CMK (cell line): ENCODE measurements at regions not wholly inside any gene's neighbourhood (a gene's known extent, or its start where the extent isn't known, plus 50 kb on each side); places are given as distances from the start of the nearest gene placed in this dataset.

Experiments
- DNase-seq: peaks from one replicate; pipeline ENCODE4 v3.0.0-alpha.2; 2010; ENCODE audit warnings: low read depth

DNA sequence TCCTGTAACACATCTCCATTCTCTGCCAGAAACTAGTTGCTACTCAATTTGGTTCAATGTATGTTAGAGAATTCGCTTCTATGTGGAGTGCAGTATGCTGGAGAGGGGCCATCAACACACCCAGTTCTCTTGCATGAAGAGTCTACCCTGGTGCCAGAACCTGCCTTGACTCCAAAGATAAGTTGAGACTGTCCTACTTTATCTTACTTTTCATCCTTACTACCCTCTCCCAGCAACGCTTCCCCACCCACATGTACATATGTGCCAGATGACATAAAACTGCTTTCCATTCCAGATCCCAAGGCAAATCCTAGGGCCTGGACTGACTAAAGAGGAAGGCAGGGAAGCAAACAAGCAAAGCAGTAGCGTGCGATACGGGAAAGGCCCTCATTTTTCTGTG is 442.6 kb upstream of the THRB start:
- DNase-seq = no peak

DNA sequence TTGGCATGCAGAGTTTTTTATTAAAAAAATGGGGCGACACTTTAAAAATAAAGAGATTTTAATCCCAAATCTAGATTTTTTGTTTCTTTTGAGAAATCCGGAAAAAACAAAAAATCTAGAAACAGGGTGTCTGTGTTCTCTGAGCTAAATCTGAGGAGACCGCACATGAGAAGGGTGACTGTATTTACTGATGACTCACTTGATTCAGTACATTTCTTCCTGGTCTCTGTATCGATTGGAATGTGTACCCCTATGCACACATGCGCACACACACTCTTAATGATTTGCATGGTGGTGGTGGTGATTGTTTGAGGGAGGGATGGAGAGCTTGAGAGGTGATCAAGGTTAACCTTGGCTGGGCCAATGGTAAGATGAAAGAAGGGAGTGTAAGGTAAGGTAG is 443.1 kb upstream of the THRB start:
- DNase-seq = no peak

DNA sequence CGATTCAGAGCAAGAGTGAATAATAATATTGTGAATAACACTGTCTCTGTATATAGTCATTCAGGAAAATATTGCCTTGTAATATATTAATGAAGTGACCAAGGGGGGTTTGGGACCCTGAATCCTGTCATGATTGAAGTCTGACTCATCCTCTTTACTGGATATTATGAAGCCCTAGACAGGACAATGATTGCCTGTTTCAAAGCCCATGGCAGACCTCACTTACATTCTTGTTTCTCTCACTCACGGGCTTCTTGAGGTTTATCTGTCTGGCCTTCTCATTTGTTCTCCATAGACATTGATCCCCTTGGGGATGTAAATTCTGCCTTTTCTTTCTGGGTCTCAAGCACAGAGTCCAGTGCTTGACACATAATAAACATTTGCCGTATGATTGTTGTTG is 449.3 kb upstream of the THRB start:
- no peak for DNase-seq

DNA sequence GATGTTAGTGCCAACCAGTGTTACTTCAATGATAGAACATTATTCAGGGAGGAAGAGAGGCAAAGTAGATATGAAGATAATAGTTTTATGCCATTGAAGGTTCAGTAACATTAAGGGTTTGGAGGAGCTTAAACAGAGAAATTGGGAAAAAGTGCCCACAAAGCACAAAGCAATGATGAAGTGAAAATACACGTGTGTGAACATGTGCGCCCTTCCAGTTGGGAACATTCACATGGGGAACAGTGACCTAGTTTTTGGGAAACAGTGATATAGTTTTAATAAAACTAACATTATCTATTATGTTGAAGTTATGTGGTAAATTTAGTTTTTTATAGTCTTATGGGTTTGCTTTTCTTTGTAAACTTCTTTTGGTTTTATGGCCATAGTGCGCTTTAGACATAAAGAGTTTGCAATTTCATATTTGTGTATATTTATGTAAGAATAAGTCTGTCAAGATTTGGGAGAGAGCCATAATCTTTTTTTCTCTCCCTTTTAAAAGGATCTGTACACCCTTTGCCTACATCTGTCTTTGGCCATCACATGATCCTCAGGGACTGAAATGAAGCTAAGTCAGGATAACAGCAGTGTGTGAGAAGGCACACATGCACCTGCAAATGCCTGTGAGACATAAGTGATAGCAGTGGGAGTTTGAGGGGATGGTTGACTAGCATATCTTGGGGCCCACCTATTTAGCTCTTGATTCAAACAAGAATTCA is 450.3 kb upstream of the THRB start:
- DNase-seq = no peak

DNA sequence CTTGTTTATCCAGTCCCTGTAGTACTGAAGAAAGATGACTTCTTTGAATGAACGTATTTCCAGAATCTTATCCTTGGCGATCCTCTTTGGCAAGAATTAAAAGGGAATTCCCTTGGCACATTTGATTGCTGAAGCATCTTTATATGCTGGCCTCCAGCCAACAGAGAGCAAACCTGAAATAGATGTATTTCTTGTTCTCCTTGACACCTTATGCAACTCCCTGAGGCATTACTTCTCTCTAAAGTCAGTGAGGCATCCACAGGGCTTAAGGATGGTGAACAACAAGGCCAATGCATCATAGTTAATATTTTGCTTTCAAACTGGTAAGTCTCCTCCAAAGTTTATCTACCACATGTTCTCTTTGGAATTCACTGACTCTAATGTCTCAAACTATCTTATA is 450.9 kb upstream of the THRB start:
- no peak for DNase-seq

DNA sequence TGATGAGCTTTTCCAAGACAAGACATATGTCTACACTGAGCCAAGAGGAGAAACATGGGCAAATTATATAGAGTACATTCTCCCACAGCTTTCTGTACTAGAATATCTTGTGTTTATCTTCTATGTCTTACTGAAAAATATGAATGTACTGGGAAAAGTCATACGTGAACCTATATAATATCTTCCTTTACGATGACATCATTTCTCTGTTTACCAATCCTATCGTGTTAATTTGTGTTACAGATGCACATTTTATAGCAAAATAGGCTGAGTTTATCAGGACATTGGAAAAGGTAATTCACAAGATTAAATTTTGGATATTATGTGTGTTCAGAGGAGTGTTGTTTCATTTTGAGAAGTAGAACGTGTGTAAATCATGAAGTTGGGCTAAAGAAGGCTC is 452.5 kb upstream of the THRB start:
- DNase-seq = no peak

DNA sequence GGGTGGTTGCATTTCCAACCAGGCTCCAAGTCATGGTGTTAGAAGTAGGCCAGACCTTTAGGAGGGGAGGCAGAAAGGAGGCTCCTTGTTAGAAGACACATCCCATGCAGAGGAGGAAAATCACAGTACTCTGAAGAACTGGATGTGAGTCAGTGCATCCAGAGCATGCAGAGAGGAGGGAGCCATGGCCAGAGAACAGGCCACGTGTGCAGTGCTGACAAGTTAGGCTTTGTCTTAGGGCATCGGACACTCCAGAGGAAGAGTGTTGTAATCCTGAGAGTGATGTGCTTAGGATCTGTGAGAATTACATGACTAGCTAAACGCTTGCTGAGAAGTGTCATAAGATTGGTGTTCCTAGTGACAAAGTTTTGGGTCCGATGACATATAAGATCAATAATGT is 456.5 kb upstream of the THRB start:
- DNase-seq = no peak

DNA sequence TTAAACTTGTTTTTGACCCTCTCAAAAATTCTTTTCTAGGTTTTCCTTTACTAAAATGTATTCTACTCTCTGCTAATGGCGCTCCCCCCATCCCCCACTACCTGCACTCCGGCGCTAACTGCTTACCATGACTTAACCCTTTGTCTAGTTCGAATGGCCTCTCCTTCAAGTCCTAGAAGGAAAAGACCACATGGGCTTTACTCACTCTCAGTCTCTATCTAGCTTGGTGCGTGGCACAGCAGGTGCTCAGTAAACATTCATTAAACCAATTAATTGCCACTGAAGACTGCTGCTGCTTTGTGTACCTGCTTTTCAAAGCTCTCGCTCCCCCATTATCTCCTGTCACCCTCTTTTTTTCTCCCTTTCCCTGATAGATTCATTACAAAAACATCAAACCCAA is 457.7 kb upstream of the THRB start:
- DNase-seq = no peak

DNA sequence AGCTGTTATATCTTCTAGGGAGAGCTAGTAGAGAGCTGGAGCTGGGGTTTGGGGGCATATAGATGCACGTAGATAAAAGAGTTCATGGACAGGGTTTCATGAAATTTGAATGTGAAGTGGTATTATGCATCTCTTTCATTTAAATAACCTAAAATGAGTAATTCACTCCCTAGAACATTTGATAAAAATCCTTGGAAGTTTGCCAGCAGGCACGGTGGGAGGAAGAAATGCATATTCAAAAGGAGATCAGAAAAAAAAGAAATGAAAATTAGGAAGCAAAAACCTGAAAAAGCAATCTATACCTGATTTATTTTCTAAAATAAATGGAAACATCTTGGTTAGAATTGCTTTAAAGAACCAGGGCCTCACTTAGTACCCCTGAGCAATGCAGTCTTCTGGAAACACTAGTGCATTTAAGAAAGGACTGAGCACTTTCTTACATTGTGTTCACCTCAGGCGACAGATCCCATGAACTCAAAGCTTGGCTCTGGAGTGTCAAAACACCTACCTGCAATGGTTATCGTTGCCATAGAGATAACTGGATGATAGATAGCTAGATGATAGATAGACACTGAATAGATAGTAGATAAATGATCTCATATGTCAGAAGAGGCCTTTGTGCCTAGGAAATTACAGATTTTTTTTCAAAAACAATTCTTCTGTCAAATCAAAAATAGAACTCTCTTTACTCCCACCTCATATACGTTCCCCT is 458.6 kb upstream of the THRB start:
- DNase-seq = no peak

DNA sequence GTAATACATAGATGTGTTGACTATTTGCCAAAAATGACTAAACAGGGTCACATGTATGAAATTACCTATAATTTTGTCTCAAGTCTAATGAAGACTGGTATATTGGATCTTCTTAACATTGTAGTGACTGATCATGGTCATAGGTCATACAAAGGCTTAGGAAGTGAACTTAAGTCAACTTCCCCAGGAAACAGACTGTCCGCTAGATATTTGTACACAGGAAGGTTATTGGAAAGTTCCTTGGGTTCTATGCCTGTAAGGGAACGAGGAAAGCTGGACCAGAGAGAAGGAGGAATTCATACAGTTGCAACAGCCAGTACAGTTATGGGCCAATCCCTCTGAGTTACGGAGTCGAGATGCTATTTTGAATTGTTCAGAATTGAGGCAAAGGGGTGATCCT is 462.0 kb upstream of the THRB start:
- DNase-seq = no peak

DNA sequence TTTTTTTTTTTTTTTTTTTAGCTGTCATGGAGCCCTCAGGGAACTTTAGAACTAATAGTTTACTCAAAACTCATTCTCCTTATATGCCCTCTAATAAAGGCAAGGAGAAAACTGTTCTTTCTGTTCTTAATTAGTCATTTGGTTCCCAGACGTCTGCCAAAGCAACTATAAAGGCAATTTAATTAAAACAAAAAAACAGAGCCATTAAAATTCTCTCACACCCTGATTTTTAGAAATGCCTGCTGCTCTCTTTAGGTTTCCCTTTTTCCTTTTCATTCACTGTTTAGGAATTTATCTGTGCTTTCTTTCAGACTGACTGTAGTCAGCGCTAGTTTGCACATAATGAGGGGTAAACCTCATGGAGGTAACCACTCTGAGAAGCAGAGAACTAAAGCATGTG is 463.6 kb upstream of the THRB start:
- no peak for DNase-seq

DNA sequence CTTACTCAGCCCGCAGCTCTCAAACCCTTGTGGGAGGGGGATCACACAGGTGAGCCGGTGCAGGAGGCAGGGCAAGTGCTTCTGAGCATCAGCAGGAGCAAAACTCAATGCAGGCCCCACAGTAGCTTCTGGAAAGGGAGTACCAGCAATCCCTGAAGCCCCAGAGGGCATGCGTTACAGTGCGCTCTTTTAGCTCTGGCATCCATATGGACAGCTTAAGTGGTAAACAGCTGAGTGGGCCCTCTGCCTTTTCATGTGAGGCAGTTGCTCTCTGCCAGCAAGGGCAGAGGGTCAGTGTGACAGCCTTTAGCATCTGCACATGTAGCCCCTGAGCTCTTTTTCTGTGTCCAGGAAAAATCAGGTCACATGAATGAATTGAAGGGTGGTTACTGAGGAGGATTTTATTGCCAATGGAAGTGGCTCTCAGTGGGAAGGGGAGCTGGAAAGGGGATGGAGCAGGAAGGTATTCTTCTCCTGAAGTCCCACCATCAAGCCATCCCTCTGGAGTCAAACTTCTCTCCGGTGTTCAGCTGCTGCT is 464.3 kb upstream of the THRB start:
- DNase-seq = no peak

DNA sequence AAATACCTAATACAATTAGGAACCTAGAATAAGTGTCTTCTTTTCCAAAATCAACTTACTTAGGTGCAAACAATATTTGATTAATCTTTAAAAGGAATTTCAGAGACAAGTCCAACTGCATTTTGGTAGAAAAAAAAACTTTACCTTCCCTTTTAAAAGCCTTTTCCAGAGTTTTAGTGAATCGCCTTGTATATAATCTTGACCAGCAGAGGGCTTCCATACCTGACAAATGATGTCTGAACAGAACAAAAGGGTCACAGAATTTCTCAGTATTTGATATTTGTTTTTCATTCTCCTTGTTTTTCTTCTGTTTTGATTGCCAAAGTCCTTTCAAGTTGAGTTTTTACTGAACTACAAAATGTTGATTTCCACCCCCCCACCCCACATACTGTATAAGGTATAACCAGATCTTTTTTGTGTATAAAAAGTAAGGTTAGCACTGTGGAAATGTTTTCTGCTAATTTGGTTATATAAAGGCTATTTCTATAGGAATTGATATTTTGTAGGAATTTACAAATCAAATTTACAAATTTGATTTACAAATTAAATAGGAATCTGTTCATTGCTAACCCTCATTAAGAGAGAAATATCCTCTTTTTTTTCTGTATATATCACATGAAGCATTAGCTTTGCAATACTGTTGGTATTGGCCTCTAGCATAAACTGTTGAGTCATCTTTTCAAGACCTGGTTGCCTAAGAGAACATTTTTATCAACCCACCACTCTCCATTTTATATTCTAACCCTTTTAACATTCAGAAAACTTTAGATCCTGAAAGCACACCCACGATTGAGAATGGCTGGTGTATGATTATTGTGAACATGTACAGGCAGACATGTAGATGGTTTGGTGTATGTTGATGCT is 464.1 kb upstream of the RARB start:
- DNase-seq = no peak

DNA sequence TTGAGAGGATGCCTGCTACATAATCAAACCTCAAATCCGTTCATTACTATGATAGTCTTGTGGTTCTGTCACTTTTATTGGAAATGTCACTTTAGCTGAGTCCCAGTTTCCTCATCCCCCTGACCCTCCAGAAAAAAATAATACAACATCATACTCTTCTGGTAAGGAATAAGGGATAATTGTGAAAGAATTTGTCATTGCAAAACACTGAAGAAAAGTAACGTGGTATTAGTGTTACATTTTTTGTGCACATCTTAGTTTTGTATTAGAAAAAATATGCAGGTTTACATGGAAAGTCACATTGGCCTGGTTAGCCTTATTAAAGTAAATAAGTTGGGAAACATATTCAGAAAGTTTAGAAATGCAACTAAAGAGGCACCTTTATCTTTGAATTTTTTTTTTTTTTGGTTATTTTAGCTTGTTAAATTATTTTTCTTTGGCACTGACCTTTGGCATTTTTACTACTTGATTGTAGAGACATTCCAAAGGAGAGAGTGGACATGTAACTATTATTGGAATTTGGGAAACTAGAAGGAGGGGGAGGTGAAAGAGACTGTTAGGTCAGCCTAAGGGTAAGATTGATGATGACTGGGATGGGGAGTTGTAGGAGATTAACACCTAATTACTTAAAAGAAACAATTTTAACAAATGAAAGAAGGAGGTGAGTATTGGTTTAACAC is 462.2 kb upstream of the RARB start:
- no peak for DNase-seq

DNA sequence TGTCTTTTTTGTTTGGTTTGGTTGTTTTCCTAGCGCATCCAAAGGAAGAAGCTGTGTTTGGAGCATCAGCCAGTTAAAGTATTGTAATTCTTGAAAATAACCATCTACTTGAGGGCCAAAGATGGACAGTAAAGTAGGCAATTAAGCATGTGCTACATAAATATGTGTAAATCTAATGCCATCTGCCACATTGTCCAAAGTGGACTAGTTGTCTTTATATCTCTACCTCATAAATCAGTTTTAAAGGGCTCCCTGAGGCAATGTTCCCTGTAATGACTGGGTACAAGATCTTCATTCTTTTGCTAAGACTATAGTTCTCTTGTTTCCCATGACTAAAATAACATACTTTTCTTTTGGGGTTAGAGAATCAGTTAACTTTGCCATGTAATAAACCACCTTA is 460.0 kb upstream of the RARB start:
- no peak for DNase-seq

DNA sequence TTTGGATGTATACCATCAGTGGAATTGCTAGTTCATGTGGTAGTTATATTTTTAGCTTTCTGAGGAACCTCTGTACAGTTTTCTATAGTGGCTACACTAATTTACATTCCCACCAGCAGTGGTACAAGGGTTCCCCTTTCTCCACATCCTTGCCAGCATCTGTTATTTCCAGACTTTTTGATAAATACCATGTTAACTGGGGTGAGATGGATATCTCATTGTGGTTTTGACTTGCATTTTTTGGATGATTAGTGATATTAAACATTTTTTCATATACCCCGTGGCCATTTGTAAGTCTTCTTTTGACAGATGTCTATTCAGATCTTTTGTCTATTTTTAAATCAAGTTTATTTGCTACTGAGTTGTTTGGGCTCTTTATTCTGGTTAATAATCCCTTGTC is 455.6 kb upstream of the RARB start:
- DNase-seq = no peak

DNA sequence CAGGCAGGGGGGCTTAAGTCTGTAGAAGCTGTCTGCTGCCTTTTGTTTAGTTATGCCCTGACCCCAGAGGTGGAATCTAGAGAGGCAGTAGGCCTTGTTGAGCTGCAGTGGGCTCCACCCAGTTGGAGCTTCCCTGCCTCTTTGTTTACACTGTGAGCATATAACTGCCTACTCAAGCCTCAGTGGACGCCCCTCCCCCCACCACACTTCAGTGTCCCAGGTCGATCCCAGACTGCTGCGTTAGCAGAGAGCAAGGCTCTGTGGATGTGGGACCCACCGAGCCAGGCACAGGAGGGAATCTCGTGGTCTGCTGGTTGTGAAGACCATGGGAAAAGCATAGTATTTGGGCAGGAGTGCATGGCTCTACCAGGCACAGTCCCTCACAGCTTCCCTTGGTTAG is 446.8 kb upstream of the RARB start:
- DNase-seq = no peak

DNA sequence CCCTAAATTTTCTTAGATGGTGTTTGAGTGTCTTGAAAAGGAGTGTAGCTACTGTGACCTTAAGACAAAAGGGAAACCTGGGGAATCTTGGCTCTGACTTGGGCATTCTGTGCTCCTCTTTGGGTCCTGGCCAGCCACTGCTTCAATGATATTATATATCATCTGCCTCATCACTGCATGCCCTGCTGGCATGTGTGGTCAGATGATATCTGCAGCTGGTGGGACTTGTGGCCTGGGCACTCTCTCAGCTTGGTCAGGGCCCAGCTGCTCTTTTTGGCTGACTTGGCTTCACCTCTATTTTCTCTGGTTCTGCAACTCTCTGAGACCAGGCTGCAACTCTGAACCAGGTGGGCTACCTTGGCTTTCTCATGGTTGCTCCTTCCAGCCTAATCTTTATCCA is 446.1 kb upstream of the RARB start:
- DNase-seq = no peak

DNA sequence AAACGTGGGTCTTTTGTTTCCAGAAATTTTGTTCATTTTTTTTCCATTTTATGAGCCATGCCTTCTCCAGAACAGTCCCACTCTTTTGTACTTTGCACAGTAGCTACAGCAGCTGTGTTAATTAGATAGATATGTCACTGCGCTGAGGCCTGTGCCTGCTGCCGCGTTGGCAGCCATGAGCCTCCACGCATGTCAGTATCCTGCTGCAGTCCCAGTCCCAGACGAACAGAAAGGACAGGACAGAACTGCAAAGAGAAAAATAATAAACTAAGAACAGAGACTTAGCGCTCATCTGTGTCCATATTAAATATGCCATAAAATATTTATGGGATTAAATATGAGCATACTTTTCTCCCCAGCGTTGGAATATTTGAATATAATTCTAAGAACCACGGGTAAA is 442.4 kb upstream of the RARB start:
- no peak for DNase-seq

DNA sequence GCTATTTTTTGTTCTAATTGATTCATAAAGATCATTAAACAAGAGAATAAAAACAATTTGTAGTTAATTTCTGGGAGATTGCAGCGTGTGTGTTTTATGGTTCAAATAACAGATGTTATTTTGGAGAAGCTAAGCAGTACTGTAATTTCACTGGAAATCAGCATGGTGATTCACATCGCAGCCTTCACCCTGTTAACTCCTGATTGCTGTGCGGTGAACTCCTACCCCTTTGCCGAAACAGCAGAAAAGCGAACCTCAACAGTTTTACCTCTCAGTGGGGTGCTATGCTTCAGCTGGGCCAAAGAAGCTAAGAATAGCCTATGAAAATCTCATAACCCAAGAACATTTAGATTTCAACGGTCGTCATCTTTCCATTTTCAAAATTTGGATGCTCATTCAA is 441.5 kb upstream of the RARB start:
- no peak for DNase-seq

DNA sequence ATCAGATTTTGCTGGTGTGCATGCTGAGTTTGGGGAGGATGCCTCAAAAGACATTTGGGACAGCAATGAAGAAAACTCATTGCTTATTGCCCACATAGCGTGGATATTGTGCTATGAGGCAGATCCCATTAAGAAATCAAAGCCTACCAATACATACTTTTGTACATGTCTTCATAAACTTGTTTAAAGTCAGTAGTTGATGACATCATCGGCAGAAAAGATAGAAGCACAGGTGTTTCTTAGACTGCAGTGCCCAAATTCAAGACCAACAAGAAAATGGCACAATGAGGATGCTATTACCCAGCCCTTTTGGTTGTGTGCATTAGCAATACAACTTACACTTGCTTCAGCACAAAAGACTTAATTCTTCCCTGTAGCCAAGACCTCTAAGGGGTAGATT is 428.7 kb upstream of the RARB start:
- no peak for DNase-seq

DNA sequence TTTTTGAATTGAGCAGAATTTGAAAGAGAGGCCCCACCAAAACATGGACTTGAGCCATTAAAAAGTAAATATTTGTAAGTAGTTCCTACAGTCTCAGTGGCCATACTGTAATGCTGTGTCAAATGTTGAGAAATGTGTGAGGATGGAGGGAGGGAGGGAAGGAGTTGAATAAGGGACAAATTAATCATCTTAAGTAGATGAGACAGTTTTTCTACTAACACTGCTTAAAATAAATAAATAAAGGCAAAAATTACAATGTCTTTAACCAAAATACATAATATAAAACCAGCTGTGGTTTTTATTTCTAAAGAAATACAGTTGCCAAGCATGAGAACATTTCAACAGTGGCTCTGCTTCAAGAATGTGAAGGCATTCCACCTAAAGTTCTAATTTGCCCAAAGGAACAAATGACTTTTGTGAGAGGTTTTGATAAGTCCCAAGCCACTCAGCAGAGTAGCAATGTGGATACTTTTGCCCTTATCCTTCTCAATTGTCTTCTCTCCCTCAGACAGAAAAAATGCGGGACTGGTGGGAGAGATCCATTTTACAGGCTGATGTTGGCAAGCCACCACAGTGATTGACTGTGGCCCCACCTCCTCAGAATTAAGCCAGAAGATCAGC is 427.0 kb upstream of the RARB start:
- DNase-seq = no peak
